Kidney tubule cell (primary cell): ENCODE measurements at regions not wholly inside any gene's neighbourhood (a gene's known extent, or its start where the extent isn't known, plus 50 kb on each side); places are given as distances from the start of the nearest gene placed in this dataset.
"Not testable (repeated sequence)": the region's sequence is repeated elsewhere in the genome, so short reads cannot be mapped to it uniquely, and the experiment has no call there.

ENCODE experiments used
- DNase-seq: peaks from one replicate; pipeline ENCODE4 v3.0.0-alpha.2; 2018; ENCODE audit warnings: low spot score

DNA sequence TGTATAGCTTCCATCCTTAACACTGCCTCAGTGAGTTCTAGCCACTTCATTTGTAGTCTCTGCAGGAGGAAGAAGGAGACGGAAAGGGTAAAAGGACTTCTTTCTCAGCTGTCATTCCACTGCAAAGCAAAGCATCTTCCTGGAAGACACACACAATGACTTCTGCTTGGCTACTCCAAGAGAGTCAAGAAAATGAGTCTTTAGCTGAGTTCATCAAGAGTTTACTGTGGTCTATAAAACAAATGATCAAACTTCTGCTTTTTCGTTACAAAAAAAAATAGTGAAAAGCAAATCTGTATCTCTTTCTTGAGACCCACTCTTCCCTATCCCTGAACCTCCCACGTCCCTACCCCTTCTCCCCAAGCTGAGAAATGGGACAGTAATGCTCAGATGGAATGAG lies 205.0 kb upstream of the AHR start:
- DNase-seq = no peak

DNA sequence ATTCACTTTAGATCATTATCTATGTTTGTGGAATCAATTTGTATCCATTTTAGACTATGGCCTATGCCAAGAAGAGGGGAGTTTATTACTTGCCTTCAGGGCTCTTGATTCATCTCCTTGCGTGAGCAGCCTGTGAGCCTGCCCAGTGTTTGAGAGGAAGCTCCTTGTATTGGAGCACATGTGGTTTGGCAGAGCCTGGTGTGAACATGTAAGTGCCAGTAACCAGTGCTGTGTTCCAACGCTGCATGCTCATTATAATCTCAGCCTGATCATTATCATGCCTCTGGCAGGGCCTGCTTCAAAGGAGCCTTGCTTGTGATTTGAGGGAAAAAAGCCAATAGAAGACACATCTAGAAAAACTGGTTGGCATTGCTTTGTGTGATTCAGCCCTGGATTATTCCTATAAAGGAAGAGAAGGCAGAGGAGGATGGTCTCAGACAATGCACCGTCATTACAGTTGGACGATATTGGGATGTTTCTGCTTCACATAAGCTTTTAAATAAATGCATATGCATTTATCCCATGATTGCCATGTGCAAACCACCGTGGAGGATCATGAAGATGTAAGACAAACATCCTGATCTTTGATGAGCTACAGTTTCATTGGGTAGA lies 203.4 kb upstream of the AHR start:
- DNase-seq = no peak

DNA sequence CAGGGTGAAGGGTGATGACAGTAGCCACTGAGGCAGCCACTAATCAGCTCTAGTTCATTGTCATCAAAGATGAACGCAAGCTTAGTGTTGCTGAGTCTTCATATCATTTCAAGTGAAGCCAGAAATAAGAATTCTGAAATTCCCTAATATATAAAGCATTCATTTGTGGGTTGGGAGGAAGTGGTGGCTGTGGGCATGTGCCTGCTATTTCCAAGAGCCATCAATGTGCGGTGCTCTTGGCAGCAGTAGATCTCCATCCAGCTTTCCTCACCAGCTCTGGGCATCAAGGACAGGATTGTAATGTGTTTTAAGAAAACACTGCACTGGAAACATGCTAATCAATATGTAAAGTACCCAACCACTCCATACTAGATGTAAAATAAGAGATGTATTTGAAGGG lies 202.5 kb upstream of the AHR start:
- DNase-seq = no peak

DNA sequence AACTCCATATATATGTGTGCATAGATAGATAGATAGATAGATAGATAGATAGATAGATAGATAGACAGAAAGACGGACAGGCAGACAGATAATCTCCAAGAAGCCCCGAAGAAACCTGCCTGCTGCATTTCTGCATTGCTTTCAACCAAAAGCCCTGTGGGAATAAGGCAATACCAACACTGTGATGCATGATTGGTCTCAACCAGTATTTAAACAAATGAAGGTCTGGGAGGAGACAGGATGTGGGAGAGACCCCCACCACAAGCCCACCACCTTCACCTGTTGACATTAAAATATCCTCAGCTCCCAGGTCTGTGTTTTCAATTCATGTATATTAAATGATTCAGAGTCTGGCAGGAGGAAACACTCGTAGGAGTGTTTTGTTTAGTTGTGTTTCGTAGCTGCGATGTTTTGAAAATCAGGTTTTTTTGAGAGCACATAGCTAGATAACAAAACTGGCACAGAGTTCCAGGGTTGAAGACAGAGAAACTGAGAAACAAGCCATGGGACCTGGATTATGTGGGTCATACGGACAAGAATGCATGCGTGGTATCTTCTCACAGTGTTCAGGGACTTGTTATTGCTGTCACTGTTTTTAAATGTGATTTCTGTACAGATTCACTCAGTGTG lies 200.7 kb upstream of the AHR start:
- DNase-seq = no peak

DNA sequence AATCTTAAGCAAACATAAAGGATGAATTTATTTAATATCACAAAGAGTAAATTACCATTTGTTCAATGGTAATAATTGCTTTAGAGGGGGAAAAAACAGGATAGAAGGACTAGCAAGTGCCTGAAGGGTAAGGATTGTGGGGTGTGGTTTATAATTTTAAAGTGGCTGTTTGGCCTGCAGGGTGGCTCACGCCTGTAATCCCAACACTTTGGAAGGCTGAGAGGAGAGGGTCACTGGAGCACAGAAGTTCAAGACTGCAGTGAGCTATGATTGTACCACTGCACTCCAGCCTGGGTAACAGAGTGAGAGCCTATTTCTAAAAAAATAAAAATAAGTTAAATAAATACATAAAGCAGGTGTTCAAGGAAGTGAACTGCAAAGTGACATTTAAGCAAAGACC lies 199.9 kb upstream of the AHR start:
- no peak for DNase-seq

DNA sequence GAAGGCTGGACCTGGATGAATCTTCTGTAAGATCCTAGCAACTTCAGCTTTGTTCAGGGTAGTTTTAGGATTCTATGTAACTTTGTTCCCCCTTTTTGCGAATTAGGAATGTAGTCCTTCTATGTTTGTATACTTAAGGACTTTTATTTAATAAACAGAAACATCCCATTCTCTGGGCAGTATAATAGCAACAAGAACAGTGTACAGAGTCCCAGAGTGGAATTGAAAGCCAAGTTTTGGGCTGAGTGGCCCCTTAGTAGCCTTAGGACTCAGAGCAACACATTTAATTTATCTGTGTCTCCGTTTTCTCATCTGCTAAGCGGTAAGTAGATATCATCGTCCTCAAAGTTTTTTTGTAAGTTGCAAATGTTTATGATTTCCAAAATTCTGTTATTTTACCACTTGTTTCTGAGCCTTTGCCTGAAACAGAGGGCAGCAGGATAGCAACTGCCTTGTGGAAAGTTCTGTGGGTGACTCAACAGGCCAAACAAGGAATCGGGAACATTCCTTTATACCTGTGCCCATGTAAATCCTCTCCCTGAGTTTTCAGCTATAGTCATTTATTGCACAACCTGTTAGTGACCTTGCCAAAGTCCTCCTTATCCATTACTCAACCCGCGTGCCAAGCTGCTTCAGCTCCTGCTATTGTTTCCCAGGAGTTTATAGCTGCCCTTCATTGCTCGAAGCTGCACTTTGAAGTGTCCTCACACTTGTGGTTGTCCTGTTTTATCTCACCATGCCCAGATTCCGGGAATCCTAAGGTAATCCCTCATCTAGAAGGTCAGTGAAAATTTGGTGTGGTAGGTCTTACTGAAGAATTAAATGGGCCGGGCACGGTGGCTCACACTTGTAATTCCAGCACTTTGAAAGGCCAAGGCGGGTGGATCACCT lies 199.1 kb upstream of the AHR start:
- peak; percentile 66 for DNase-seq

DNA sequence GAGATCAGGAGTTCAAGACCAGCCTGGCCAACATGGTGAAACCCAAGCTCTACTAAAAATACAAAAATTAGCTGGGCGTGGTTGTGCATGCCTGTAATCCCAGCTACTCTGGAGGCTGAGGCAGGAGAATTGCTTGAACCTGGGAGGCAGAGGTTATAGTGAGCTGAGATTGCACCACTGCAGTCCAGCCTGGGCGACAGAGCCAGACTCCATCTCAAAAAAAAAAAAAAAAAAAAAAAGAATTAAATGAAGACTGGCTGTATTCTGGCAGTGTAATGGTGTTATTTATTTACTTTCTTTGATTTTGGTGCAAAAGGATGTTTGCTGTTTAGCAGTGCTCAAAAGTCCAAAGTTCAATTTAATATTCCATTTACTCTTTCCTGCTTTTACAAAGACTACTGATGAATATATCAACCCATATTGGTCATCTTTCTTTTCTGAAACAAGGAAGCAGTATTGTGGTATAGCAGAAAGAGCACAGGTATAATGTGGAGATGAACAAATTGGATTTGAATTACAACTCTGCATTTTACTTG lies 198.4 kb upstream of the AHR start:
- DNase-seq = not testable (repeated sequence)

DNA sequence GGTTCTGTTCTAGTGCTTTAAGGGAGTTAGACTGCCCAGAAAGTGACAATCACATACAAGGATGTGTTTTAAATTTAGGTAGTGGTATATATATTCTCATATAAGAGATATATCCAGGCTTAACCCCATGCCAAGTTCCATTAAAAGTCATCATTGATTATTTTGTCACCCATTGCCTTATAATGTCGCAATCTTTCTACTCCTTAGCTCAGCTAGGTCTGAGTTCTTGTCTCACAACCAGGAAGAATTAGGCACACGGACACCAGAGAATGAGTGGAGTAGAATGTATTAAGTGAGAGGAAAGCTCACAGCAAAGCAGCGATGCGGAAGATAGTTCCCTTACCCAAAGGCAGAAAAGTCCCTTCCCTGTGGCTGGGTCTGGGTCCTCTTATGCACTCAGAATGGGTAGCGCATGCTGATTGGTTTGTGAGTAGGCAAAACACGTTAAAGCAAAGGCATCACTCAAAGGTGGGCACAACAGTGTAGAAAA lies 197.2 kb upstream of the AHR start:
- DNase-seq = no peak

DNA sequence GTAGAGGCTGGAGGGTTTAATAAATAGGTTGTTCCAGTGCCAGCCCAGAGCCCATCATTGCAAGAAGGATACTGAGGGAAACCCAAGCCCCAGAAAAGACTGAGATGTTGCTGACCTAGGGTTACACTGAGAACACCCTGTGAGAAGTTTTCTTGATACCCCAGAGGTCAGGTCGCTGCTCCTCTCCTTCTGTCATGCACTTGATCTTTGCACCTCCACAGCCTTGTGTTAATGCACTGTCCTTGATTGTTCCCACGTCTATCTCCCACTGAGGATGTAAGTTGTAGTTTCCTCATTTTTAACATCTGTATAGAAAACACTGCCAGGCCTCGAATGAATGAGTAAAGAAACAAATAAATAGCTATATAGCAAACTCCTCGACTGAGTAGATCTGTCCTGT lies 195.3 kb upstream of the AHR start:
- DNase-seq = no peak

DNA sequence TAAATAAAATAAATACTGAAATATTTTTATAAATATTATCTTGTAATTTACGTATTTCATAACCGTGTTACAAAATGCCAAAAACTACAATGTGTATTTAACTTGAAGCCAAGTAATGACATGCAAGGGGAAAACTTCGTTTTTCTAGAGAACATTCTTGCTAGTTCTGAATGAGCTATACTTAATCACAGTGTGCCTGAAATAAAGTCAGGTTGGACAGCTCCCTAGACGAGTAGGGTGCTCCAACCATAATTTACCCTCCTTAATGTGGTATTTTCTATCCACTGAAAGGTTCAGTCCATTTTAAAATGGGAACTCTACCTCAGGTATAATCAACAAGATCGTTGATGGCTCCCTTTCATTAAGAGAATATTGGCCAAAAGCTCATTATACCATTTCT lies 194.5 kb upstream of the AHR start:
- DNase-seq = no peak

DNA sequence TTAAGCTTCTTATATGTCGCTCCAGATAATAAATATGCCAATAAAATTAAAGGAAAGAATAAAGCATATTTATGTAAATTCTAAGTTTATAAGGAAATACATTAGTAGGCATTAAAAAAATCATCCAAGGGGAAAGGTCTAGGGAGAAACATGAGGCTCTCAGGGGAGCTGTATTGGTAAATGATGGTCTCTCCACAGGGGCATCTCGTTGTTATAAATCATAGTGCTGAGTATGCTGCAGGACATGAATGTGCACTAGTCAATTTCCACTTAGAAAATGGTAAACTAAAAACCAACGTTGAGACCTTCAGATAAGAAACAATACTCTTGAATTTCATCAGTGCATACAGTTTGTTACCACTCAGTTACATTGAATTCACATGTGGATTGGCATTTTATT lies 194.0 kb upstream of the AHR start:
- no peak for DNase-seq

DNA sequence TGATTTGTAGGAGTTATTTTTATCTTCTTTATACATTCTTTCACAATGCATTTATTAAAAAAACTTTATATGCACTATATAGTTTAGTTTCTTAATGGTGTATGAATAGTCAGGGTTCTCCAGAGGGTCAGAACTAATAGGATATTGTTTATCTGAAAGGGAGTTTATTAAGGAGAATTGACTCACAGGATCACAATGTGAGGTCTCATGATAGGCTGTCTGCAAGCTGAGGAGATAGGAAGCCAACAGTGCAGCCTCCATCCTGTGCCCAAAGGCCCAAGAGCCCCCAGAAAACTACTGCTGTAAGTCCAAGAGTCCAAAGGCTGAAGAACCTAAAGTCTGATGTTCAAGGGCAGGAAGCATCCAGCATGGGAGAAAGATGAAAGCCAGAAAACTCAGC lies 192.8 kb upstream of the AHR start:
- DNase-seq = no peak

DNA sequence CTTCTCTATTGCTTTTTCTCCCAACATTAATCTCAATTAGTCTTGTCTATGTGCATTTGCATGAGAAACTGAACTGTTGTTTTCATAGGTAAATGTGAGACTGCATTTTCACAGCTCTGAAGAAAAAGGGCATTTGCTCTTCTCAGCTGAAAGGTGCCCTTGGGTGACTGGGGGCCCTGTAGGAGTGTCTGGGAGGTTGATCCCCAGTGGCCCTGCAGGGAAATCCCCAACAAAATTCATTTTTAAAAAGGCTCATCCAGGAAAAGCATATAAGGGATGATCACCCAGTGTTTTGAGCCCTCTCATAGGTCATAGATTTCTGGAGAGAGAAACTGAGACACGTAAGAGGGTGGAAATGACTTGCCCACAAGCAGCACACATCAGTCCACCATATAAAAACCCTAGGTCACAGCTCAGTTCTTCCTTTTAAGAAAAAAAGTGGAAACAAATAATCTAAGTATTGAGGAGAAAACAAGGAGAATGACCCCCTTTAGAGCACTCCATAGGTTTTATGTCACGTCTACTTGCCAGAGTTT lies 190.3 kb upstream of the AHR start:
- no peak for DNase-seq

DNA sequence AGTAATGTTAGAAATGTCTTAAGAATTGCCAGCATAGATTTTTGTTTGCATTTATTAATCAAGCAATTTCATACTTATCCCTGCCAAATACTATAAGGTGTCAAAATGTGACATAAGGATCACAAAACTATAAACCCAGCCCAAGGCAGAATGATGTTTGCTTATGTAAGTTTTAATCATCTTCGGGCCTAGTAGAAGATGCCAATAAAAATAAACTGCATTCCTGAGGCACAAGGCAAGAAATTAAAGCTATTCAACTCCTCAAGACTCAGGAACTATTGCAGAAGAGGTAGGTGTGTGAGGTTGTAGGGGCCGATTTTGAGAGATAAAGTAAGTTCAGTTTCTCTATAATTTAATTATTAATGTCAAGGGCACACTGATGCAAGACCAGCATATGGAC lies 189.4 kb upstream of the AHR start:
- no peak for DNase-seq

DNA sequence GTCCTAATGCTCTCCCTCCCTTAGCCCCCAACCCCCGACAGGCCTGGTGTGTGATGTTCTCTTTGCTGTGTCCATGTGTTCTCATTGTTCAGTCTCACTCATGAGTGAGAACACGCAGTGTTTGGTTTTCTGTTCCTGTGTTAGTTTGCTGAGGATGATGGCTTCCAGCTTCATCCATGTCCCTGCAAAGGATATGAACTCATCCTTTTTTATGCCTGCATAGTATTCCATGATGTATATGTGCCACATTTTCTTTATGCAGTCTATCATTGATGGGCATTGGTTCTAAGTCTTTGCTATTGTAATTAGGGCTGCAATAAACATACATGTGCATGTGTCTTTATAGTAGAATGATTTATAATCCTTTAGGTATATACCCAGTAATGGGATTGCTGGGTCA lies 184.7 kb upstream of the AHR start:
- DNase-seq = not testable (repeated sequence)

DNA sequence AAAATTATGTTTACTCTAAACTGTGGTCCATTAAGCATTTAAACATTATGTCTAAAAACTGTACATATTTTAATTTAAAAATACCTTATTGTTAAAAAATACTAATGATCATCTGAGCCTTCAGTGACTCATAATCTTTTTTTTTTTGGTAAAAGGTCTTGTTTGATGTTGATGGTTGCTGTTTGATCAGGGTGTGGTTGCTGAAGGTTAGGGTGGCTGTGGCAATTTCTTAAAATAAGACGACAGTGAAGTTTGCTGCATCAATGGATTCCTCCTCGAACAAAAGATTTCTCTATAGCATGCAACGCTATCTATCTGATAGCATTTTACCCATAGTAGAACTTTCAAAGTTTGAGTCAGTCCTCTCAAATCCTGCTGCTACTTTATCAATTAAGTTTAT lies 180.0 kb upstream of the AHR start:
- DNase-seq = no peak

DNA sequence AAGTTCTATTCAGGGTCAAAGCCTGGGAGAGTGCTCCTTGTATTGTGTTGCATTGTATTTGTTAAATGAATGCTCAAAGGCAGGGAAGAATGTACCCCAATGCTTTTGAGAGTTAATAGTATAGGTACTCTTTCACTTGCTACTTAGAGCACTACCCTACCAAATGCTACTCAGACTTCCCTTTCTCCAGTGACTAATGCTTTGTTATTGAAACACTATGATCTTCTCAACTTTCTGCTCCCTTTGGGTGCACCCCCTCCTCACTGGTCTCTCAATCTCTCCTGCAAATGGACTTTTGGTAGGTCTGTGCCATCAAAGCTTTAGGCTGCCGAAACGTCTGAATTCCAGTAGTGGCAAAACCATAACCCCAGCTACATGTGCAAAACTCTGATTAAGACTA lies 177.7 kb upstream of the AHR start:
- no peak for DNase-seq

DNA sequence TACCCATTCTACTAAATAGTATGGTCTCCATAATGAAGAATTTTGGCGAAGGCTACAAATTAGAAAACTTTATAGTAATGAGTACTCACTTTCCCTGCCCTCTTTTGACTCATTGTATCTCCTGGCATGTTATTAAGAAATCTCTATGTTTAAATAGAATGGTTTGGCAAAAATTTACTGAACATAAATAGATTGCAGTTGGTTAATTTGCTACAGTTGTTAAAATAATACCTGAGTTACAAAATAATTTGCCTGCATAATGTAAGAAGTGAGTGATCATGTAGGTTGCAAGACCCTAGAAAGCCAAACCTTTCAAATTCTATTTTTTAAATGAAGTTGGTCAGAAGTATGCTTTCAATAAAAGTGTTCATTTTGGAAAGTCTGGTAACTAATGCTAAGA lies 176.8 kb upstream of the AHR start:
- DNase-seq = no peak

DNA sequence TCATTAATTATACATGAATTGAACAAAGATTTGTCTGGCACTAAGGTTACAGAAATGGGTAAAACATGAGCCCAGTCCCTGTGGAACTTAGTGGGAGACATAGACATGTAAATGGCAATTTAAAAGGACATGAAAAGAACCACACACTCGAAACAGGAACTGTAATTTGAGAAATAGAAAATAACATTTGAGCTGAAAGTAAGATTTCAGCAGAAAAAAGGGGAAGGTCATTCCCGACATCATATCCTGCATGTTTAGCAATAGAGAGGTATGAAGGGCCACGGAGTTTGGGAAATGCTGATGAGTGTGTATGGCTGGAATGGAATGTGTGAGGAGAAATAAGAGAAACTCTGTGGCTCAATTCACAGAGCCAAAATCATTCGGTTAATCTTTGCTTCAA lies 175.4 kb upstream of the AHR start:
- peak; percentile 20 for DNase-seq

DNA sequence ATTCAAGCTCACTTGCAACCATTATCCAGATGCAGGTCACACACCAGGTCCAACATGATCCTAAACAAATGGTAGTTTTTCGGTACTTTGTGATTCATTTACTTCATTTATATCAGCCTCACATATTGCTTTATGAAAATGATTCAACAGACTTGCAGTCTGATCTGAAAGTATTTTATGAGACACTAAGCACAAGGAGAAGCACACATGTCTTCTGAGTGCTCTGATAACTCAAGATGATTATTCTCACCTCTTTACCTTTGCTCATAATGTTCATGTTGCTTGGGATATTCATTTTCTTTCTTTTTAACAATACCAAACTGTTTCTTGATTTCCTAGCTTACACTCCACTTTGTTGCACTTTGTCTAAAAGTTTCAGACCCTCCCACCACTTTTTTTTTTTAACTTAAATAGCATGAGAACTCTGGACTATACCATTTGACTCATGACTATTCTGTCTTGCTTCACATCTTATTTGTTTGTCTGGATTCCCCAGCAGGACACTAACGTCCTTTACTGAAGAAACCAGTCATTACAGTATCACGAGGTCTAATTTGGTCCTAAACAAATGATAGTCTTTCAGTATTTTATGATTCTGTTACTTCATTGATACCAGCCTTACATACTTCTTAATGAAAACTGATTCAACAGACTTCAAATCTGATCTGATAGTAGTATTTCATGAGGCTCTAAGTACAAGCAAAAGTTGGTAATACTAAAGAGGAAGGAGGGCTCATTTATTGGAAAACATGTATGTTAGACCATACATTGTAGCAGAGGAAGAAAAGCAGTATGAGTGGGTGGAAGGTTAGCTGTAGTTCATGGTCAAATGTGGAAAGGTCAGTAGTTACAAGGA lies 171.8 kb upstream of the AHR start:
- DNase-seq = no peak

DNA sequence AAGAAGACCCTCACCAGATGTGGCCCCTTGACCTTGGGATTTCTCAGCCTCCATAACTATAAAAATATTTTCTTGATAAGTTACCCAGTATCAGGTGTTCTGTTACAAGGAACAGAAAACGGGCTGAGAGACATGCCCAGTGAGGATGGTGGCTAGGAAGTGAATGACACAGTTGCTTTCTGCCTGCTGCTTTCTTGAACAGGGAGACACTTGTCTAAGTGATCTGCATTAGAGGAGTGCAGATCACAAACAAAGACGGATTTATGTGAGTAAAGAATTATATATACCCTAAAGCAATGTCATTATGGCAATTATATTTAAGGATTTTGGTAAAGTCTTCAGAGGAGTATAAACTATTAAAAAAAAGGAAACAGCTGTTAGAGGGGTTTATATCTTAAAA lies 169.2 kb upstream of the AHR start:
- DNase-seq = no peak
